PC-3 (cell line): ENCODE measurements at regions not wholly inside any gene's neighbourhood (a gene's known extent, or its start where the extent isn't known, plus 50 kb on each side); places are given as distances from the start of the nearest gene placed in this dataset.

ENCODE experiments used
- ATAC-seq: fragments of 200-7000 bp; cut with Tn5 transposase; 2 replicates; pipeline ENCODE4 v1.9.1; 2020; ENCODE audit warnings: mild to moderate bottlenecking, moderate library complexity
- BruUV-seq: library from RNA; stranded (reverse); fragments of 400-500 nt; replicated peaks from 2 replicates; lab custom pipeline; 2021; lab: Mats Ljungman, UMichigan
- CTCF ChIA-PET: fragments of 300-600 bp; sonication (Branson Sonifier 250); formaldehyde crosslinking; loops from one replicate; lab custom pipeline; 2022; ENCODE audit warnings: antibody characterized with exemption; lab: Charles Lee
- POLR2A ChIA-PET: fragments of 300-600 bp; sonication (Branson Sonifier 250); formaldehyde crosslinking; loops from one replicate; lab custom pipeline; 2022; ENCODE audit warnings: antibody characterized with exemption; ENCODE audit not compliant: unreplicated experiment; lab: Charles Lee
- DNase-seq: peaks from one replicate; pipeline ENCODE4 v3.0.0-alpha.2; 2015
- H2AFZ ChIP-seq: fragments of 300-600 bp; sonication (generic); 2 replicates; pipeline ENCODE4 v1.6.0; 2016; ENCODE audit warnings: antibody characterized with exemption, low read length
- H3F3A ChIP-seq: fragments of 300-600 bp; sonication (generic); one replicate; pipeline ENCODE4 v1.6.0; 2017; ENCODE audit warnings: antibody characterized with exemption, low read length, control low read depth, mild to moderate bottlenecking; ENCODE audit not compliant: unreplicated experiment
- H3K27ac ChIP-seq: fragments of 300-600 bp; sonication (generic); 2 replicates; pipeline ENCODE4 v1.5.1; 2016; ENCODE audit warnings: mild to moderate bottlenecking, low read length
- H3K27me3 ChIP-seq: fragments of 300-600 bp; sonication (generic); 2 replicates; pipeline ENCODE4 v1.6.1; 2016; ENCODE audit warnings: low read length, mixed read lengths
- H3K36me3 ChIP-seq: fragments of 300-600 bp; sonication (generic); 2 replicates; pipeline ENCODE4 v1.6.1; 2016; ENCODE audit warnings: low read depth, mixed run types, low read length, mixed read lengths
- H3K4me1 ChIP-seq: fragments of 300-600 bp; sonication (generic); 2 replicates; pipeline ENCODE4 v1.5.1; 2016; ENCODE audit warnings: low read length; ENCODE audit not compliant: insufficient read depth
- H3K4me2 ChIP-seq: fragments of 300-600 bp; sonication (generic); 2 replicates; pipeline ENCODE4 v1.6.0; 2016; ENCODE audit warnings: low read length
- H3K4me3 ChIP-seq: fragments of 300-600 bp; sonication (generic); 2 replicates; pipeline ENCODE4 v1.5.1; 2016; ENCODE audit warnings: mild to moderate bottlenecking, low read length, mixed read lengths
- H3K79me2 ChIP-seq: fragments of 300-600 bp; sonication (generic); 2 replicates; pipeline ENCODE4 v1.6.1; 2017; ENCODE audit warnings: low read length, mixed read lengths
- H3K9ac ChIP-seq: fragments of 300-600 bp; sonication (generic); 2 replicates; pipeline ENCODE4 v1.6.0; 2016; ENCODE audit warnings: mild to moderate bottlenecking, low read length
- H3K9me2 ChIP-seq: fragments of 300-600 bp; sonication (generic); replicated peaks from 2 replicates; pipeline ENCODE4 v1.6.1; 2016; ENCODE audit warnings: mixed run types, low read length, mixed read lengths
- H3K9me3 ChIP-seq: fragments of 300-600 bp; sonication (generic); 2 replicates; pipeline ENCODE4 v1.6.1; 2016; ENCODE audit warnings: low read length, mixed read lengths
- H4K20me1 ChIP-seq: fragments of 300-600 bp; sonication (generic); 2 replicates; pipeline ENCODE4 v1.6.1; 2016; ENCODE audit warnings: low read length, mixed read lengths
- CTCF ChIP-seq: fragments of 300-600 bp; sonication (generic); conservative IDR thresholded peaks from 2 replicates; pipeline ENCODE4 v1.5.1; 2017; ENCODE audit warnings: antibody characterized with exemption, low read depth, mild to moderate bottlenecking, low read length
- EZH2 ChIP-seq: fragments of 300-600 bp; sonication (generic); IDR thresholded peaks from one replicate; pipeline ENCODE4 v1.6.1; 2017; ENCODE audit warnings: antibody characterized with exemption, mild to moderate bottlenecking, low read length; ENCODE audit not compliant: unreplicated experiment
- EZH2phosphoT487 ChIP-seq: fragments of 300-600 bp; sonication (generic); IDR thresholded peaks from 2 replicates; pipeline ENCODE4 v1.6.1; 2018; ENCODE audit warnings: mild to moderate bottlenecking, antibody characterized with exemption, low read length, borderline replicate concordance
- intact Hi-C: fragments of 100-400 bp; cut with micrococcal nuclease; formaldehyde crosslinking; loops from 2 replicates; pipeline ENCODE4 v1.9.0; 2023

DNA sequence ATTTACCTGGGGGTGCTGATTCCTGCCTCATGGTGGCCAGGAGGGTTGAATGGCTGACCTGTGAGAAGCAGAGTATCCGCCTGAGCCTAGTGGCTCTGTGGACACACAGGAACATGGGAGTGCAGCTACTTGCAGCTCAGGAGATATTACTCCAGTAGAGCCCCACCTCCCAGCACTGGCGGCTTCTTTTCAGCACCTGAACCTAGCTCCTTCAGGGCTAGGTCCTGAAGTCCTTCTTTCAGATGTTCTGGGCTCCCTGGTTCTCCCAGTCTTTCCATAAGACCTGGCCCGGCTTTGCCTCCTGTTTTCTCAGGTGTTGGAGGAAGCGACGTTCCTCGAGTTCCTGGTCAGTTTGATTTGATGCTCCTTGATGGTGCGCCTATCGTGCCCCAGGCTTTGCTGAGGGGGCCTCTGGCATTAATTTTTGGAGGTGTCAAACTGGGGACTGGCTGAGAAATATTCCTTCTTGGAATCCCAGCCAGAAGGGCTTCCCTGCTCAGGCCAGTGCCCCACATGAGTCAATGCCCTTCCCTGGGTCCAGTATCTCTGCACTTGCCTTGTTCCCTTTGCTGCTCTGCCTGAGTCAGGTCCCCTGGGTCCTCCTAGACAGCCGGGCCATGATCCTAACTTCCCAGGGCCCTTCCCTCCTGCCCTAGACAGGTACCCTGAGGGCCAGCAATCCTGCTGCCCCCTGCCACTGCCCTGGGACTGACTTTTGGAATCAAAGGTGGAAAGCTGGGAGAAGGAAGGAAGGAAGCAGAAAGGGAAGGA lies 110.7 kb upstream of the HAAO start:
- Histone ChIP-seq H3K4me3 (no peak overlapping the region), H2AFZ (no peak overlapping the region), H3K9me3 (no peaks in the 10 kb centered on the region), H3K9ac (no peak overlapping the region), H3K4me1 (peaks cover 9% of the 10 kb centered on the region; the same call in 1 of the 2 replicates), H4K20me1 (no peaks in the 10 kb centered on the region), H3K9me2 (no peaks in the 10 kb centered on the region), H3F3A (no peaks in the 10 kb centered on the region), H3K27ac (no peak overlapping the region), H3K79me2 (no peaks in the 10 kb centered on the region), H3K4me2 (no peak overlapping the region), H3K27me3 (no peaks in the 10 kb centered on the region), H3K36me3 (no peaks in the 10 kb centered on the region)
- POLR2A ChIA-PET, result no interaction called here
- BruUV-seq, result no TSS peak
- DNase-seq (no peak), ATAC-seq (no peak)
- CTCF ChIA-PET, result no interaction called here
- intact Hi-C loops, result no loop called here
- TF ChIP-seq CTCF (no peak), EZH2 (no peak), EZH2phosphoT487 (no peak)

- ChIA-PET CTCF (no interaction called here), POLR2A (no interaction called here)
- no peaks in the 10 kb centered on the region for H3K36me3 ChIP-seq
- ATAC-seq (no peak), DNase-seq (no peak)
- TF ChIP-seq EZH2, result no peak
- TF ChIP-seq EZH2phosphoT487, result no peak
- no peak for TF ChIP-seq CTCF
- intact Hi-C loops, result no loop called here
- H3K9me2 ChIP-seq, result no peaks in the 10 kb centered on the region
- H2AFZ ChIP-seq, result no peak overlapping the region
- BruUV-seq, result no TSS peak
- H3K4me1 ChIP-seq, result peaks cover 9% of the 10 kb centered on the region; the same call in 1 of the 2 replicates
- H3K79me2 ChIP-seq, result no peaks in the 10 kb centered on the region
- no peak overlapping the region for H3K9ac ChIP-seq
- H3K27ac ChIP-seq, result no peak overlapping the region
- H3K4me3 ChIP-seq, result no peak overlapping the region
- H3K27me3 ChIP-seq, result no peaks in the 10 kb centered on the region
- no peaks in the 10 kb centered on the region for H4K20me1 ChIP-seq
- H3K4me2 ChIP-seq, result no peak overlapping the region
- H3K9me3 ChIP-seq, result no peaks in the 10 kb centered on the region
- H3F3A ChIP-seq, result no peaks in the 10 kb centered on the region
Observed at GRCh38 chr2:42901076-42901640, 108.8 kb upstream of the HAAO start.

- no peaks in the 10 kb centered on the region for H4K20me1 ChIP-seq
- no peaks in the 10 kb centered on the region for H3K9me2 ChIP-seq
- TF ChIP-seq CTCF (no peak), EZH2 (no peak), EZH2phosphoT487 (no peak)
- peaks cover 9% of the 10 kb centered on the region; the same call in 1 of the 2 replicates for H3K4me1 ChIP-seq
- H3F3A ChIP-seq, result no peaks in the 10 kb centered on the region
- no peak for DNase-seq
- H3K9ac ChIP-seq, result no peak overlapping the region
- H3K36me3 ChIP-seq, result no peaks in the 10 kb centered on the region
- H3K27me3 ChIP-seq, result no peaks in the 10 kb centered on the region
- no peak overlapping the region for H3K4me3 ChIP-seq
- H3K4me2 ChIP-seq, result no peak overlapping the region
- H3K9me3 ChIP-seq, result no peaks in the 10 kb centered on the region
- ATAC-seq, result no peak
- H3K79me2 ChIP-seq, result no peaks in the 10 kb centered on the region
- ChIA-PET CTCF (no interaction called here), POLR2A (no interaction called here)
- no peak overlapping the region for H3K27ac ChIP-seq
- no peak overlapping the region for H2AFZ ChIP-seq
- no TSS peak for BruUV-seq
- intact Hi-C loops, result no loop called here
Observed at GRCh38 chr2:42900289-42900891, 108.0 kb upstream of the HAAO start.
